Umbilical cord (tissue), 1 donor: ENCODE measurements at regions not wholly inside any gene's neighbourhood (a gene's known extent, or its start where the extent isn't known, plus 50 kb on each side); places are given as distances from the start of the nearest gene placed in this dataset.
"Not testable (repeated sequence)": the region's sequence is repeated elsewhere in the genome, so short reads cannot be mapped to it uniquely, and the experiment has no call there.

Experiments
- DNase-seq: peaks from one replicate; pipeline ENCODE4 v3.0.0-alpha.2; 2015; ENCODE audit warnings: low spot score

GRCh38 chr6:167662075-167662880 is 164.4 kb upstream of the AFDN start:
- DNase-seq = no peak

- DNase-seq = no peak
Observed at GRCh38 chr6:167662881-167663205, 163.9 kb upstream of the AFDN start.

GRCh38 chr6:167663316-167663715 is 163.4 kb upstream of the AFDN start:
- no peak for DNase-seq

- no peak for DNase-seq
Observed at GRCh38 chr6:167663784-167664443, 162.8 kb upstream of the AFDN start.

GRCh38 chr6:167664678-167665660 is 161.7 kb upstream of the AFDN start:
- peak; percentile 63 for DNase-seq

- DNase-seq = no peak
Observed at GRCh38 chr6:167665698-167666330, 160.9 kb upstream of the AFDN start.

GRCh38 chr6:167666571-167667203 is 160.0 kb upstream of the AFDN start:
- no peak for DNase-seq

GRCh38 chr6:167667204-167668018 is 159.3 kb upstream of the AFDN start:
- no peak for DNase-seq

GRCh38 chr6:167668019-167668753 is 158.5 kb upstream of the AFDN start:
- no peak for DNase-seq

- no peak for DNase-seq
Observed at GRCh38 chr6:167668754-167669552, 157.8 kb upstream of the AFDN start.

- DNase-seq = no peak
Observed at GRCh38 chr6:167669553-167669849, 157.2 kb upstream of the AFDN start.

- peak; percentile 46 for DNase-seq
Observed at GRCh38 chr6:167669870-167670802, 156.6 kb upstream of the AFDN start.

- peak; percentile 42 for DNase-seq
Observed at GRCh38 chr6:167670938-167671338, 155.8 kb upstream of the AFDN start.

- DNase-seq = not testable (repeated sequence)
Observed at GRCh38 chr6:167671379-167671976, 155.2 kb upstream of the AFDN start.

GRCh38 chr6:167671977-167672687 is 154.6 kb upstream of the AFDN start:
- no peak for DNase-seq

- DNase-seq = no peak
Observed at GRCh38 chr6:167672738-167673137, 154.0 kb upstream of the AFDN start.

GRCh38 chr6:167673946-167674345 is 152.8 kb upstream of the AFDN start:
- DNase-seq = no peak
